GM12865 (cell line): ENCODE measurements at regions not wholly inside any gene's neighbourhood (a gene's known extent, or its start where the extent isn't known, plus 50 kb on each side); places are given as distances from the start of the nearest gene placed in this dataset.

Source experiments
- DNase-seq: peaks from one replicate; pipeline ENCODE4 v3.0.0; 2010; ENCODE audit warnings: low read depth
- H3K4me3 ChIP-seq: 2 replicates; pipeline ENCODE4 v1.5.1; 2011; ENCODE audit warnings: mild to moderate bottlenecking, low read depth, low read length, control low read depth
- CTCF ChIP-seq: IDR thresholded peaks from 2 replicates; pipeline ENCODE4 v1.5.1; 2011; ENCODE audit warnings: low read length, control low read depth, low read depth, inconsistent platforms; ENCODE audit not compliant: insufficient read depth; ENCODE audit errors: missing control alignments

- TF ChIP-seq CTCF, result no peak
- no peak for DNase-seq
- no peak overlapping the region for H3K4me3 ChIP-seq
These were observed 165.5 kb downstream of the TLR4 start for GRCh38 chr9:117869712-117870111.

- no peak for DNase-seq
- TF ChIP-seq CTCF, result no peak
- no peak overlapping the region for H3K4me3 ChIP-seq
These were observed 169.5 kb downstream of the TLR4 start for GRCh38 chr9:117873664-117874063.

- no peak overlapping the region for H3K4me3 ChIP-seq
- no peak for DNase-seq
- no peak for TF ChIP-seq CTCF
These were observed 171.7 kb downstream of the TLR4 start for GRCh38 chr9:117875886-117876285.

GRCh38 chr9:117882171-117882570 lies 178.0 kb downstream of the TLR4 start:
- DNase-seq, result no peak
- no peak overlapping the region for H3K4me3 ChIP-seq
- TF ChIP-seq CTCF, result no peak

- no peak for DNase-seq
- no peak overlapping the region for H3K4me3 ChIP-seq
- no peak for TF ChIP-seq CTCF
These were observed 182.4 kb downstream of the TLR4 start for GRCh38 chr9:117886616-117887015.

GRCh38 chr9:117887383-117887782 lies 183.2 kb downstream of the TLR4 start:
- no peak for DNase-seq
- TF ChIP-seq CTCF, result no peak
- no peak overlapping the region for H3K4me3 ChIP-seq

- DNase-seq, result no peak
- no peak overlapping the region for H3K4me3 ChIP-seq
These were observed 183.7 kb downstream of the TLR4 start for GRCh38 chr9:117887941-117888340.

More at GRCh38 chr9:117887941-117888340, 183.7 kb downstream of the TLR4 start:
- no peak for TF ChIP-seq CTCF
